BLaER1 (cell line): ENCODE measurements at regions not wholly inside any gene's neighbourhood (a gene's known extent, or its start where the extent isn't known, plus 50 kb on each side); places are given as distances from the start of the nearest gene placed in this dataset.

Source experiments
- H3K27ac ChIP-seq: shearing (Covaris generic); formaldehyde crosslinking; 2 replicates; pipeline ENCODE4 v1.8.1; 2022
- H3K27me3 ChIP-seq: shearing (Covaris generic); formaldehyde crosslinking; 2 replicates; pipeline ENCODE4 v1.8.1; 2022
- H3K36me3 ChIP-seq: shearing (Covaris generic); formaldehyde crosslinking; 2 replicates; pipeline ENCODE4 v1.8.1; 2022
- H3K4me1 ChIP-seq: shearing (Covaris generic); formaldehyde crosslinking; 2 replicates; pipeline ENCODE4 v1.8.1; 2022
- H3K4me2 ChIP-seq: shearing (Covaris generic); formaldehyde crosslinking; 2 replicates; pipeline ENCODE4 v1.8.1; 2022
- H3K4me3 ChIP-seq: shearing (Covaris generic); formaldehyde crosslinking; 2 replicates; pipeline ENCODE4 v1.8.1; 2022
- H3K9ac ChIP-seq: shearing (Covaris generic); formaldehyde crosslinking; 2 replicates; pipeline ENCODE4 v1.8.1; 2022
- H3K9me3 ChIP-seq: shearing (Covaris generic); formaldehyde crosslinking; 2 replicates; pipeline ENCODE4 v1.8.1; 2022
- H4K20me1 ChIP-seq: shearing (Covaris generic); formaldehyde crosslinking; 2 replicates; pipeline ENCODE4 v1.8.1; 2022
- Cebpa-rat ChIP-seq: shearing (Covaris generic); IDR thresholded peaks from 2 replicates; pipeline ENCODE4 v1.8.1; 2022

DNA sequence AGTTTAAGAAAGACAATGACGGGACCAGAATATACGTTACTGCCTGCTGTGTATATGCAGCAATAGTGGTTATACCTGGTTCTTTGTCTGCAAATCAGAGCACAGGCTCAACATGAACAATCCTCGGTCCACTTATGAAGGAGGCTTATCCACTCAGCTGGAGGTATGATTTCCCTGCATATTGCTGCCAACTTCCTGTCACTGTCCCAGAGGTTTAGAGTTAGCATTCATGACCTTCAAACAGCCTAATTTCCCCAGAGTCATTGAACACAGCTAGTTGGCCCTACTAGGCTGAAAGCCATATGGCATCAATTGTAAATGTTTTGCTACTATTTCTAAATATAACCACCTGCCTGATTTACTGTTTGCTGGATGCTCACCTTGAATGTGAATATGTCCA lies 224.9 kb upstream of the ZNF717 start:
- Histone ChIP-seq H3K9ac (no peak overlapping the region), H3K27me3 (no peaks in the 10 kb centered on the region), H3K9me3 (peaks cover 22% of the 10 kb centered on the region), H3K4me2 (no peak overlapping the region), H3K27ac (no peak overlapping the region), H3K36me3 (no peaks in the 10 kb centered on the region), H3K4me1 (no peaks in the 10 kb centered on the region), H4K20me1 (no peaks in the 10 kb centered on the region), H3K4me3 (no peak overlapping the region)
- no peak for TF ChIP-seq Cebpa-rat

DNA sequence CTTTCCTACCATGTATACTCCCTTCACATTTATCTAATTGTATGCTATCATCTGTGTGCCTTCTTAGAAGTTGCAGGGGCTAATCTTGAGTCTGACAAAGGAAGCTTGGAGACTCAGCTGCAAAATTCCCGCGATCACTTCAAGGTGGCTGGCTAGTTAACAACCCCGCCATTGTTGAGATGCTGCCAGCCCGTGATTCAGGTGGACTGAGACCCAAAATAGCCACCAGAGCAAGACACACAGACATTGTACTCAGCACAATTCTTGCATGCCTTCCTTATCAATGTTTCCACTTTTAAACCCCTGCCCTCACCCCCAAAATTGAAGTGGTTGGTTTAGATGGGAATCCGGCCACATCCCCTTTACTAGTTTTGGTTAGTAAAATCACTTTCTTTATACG lies 225.8 kb upstream of the ZNF717 start:
- Histone ChIP-seq H3K27me3 (no peaks in the 10 kb centered on the region), H3K36me3 (no peaks in the 10 kb centered on the region), H3K9ac (no peak overlapping the region), H3K9me3 (peaks cover 22% of the 10 kb centered on the region), H3K27ac (no peak overlapping the region), H4K20me1 (no peaks in the 10 kb centered on the region), H3K4me2 (no peak overlapping the region), H3K4me3 (no peak overlapping the region), H3K4me1 (no peaks in the 10 kb centered on the region)
- TF ChIP-seq Cebpa-rat = no peak

DNA sequence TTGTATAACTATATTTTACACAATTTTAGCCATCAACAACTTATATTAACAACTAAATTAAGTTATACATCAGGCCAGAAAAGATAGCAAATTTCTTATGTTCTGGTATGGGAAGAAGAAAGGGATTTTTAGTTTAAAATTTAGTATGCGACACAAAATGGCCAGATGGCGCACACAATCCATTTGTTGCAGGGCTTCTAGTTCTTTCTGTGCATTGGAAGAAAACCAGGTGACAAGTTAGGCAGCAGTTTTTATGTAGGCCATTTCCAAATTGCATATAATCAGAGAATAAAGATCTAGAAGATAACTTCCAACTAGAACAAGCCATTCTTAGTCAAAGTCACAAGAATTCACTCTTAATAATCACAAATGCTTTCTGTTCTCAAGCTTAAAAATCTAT lies 230.1 kb upstream of the ZNF717 start:
- no peak for TF ChIP-seq Cebpa-rat
- Histone ChIP-seq H3K4me2 (no peak overlapping the region), H3K9me3 (peaks cover 18% of the 10 kb centered on the region), H3K9ac (no peak overlapping the region), H3K4me1 (no peaks in the 10 kb centered on the region), H4K20me1 (no peaks in the 10 kb centered on the region), H3K27ac (no peak overlapping the region), H3K36me3 (no peaks in the 10 kb centered on the region), H3K27me3 (no peaks in the 10 kb centered on the region), H3K4me3 (no peak overlapping the region)

DNA sequence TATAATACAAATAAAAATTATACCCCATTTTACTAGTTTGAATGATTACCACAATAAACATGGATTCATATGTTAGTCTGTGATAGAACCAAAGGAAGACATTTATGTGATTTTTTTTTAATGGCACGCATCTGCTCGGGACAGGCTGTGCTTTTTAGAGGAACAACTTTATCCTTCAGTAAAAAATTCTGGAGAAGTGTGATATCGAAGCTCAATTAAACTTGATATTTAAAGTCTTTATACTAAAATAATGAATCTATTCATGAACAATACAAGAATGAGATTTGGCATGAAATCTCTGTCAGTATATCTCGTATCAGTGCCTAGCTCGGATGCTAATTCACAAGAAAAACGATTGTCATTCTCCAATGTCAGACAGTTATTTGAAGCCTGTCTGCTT lies 230.8 kb upstream of the ZNF717 start:
- Histone ChIP-seq H3K27ac (no peak overlapping the region), H3K4me3 (no peak overlapping the region), H3K9me3 (peaks cover 18% of the 10 kb centered on the region), H3K36me3 (no peaks in the 10 kb centered on the region), H3K4me1 (no peaks in the 10 kb centered on the region), H3K27me3 (no peaks in the 10 kb centered on the region), H4K20me1 (no peaks in the 10 kb centered on the region), H3K4me2 (no peak overlapping the region), H3K9ac (no peak overlapping the region)
- no peak for TF ChIP-seq Cebpa-rat

DNA sequence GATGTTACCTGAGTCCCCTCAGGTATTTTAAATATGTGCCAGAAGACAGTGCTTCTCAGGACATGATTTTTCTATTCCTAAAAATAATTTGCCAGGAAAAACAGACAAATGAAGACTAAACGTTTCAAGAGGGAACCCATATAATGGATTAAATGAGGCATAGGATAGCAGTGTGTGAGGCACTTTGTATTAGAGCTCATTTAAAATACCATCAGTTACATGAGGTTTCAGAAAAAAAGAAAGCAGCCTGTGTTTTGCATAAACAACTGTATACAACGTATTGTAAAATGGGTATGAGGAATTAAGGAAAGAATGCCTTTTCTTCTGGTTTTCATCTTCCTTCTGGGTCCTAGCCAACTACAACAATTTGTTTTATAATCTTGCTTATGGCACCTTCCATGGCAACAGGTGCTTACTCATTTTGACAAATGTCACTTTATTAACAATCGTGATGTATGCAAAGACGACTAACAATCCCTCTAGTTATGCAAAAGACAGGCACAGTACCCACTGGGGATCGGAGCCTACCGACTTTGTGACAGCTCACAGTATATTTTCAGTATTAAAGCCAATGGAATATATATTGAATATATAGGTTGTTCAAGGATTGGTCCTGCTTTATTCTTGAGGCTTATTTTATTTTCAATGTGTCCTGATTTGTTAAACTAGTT lies 231.6 kb upstream of the ZNF717 start:
- Histone ChIP-seq H3K27me3 (no peaks in the 10 kb centered on the region), H3K36me3 (no peaks in the 10 kb centered on the region), H4K20me1 (no peaks in the 10 kb centered on the region)

DNA sequence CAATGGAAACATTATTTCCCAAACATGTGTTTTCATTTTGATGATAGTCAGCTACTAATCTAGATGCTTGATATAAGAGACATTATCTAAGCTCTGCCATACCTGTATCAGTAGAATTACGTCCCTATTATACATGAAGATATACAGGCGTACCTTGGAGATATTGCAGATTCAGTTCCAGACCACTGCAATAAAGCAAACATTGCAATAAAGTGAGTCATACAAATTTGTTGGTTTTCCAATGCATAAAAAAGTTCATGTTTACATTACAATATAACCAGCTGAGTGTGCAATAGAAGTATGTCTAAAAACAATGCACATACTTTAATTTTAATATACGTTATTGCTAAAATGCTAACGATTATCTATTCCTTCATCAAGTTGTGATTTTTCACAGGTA lies 236.0 kb upstream of the ZNF717 start:
- Histone ChIP-seq H3K4me3 (no peak overlapping the region), H3K36me3 (no peaks in the 10 kb centered on the region), H3K9ac (no peak overlapping the region), H3K9me3 (peaks cover 16% of the 10 kb centered on the region), H3K4me2 (no peak overlapping the region), H3K27me3 (no peaks in the 10 kb centered on the region), H3K4me1 (0 out of 2 replicates have a peak, but pooled peaks cover 9% of the 10 kb centered on the region), H3K27ac (no peak overlapping the region), H4K20me1 (no peaks in the 10 kb centered on the region)
- TF ChIP-seq Cebpa-rat = no peak

More for the DNA sequence above, 231.6 kb upstream of the ZNF717 start:
- H3K4me2 ChIP-seq = no peak overlapping the region
- H3K27ac ChIP-seq = no peak overlapping the region
- TF ChIP-seq Cebpa-rat = no peak
- no peak overlapping the region for H3K9ac ChIP-seq
- H3K9me3 ChIP-seq = peaks cover 22% of the 10 kb centered on the region
- H3K4me3 ChIP-seq = no peak overlapping the region
- no peaks in the 10 kb centered on the region for H3K4me1 ChIP-seq

DNA sequence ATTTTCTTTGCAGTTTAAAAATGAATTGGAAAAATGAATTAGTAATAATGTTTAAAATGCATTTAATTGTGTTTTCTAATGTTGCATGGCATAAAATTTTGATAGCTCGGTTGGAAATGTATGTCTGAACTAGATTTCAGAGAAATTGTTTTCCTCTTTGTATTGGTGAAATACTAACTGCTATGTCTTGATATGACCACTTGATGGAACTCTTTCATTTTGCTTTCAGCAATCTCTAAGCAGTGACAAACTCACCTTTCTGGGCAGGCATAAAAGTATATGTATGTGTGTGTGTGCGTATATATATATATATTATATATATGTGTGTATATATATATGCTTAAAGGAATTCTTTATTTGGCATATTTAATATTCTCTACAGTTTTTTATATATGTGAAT lies 239.3 kb upstream of the ZNF717 start:
- TF ChIP-seq Cebpa-rat = no peak
- H3K27me3 ChIP-seq = no peaks in the 10 kb centered on the region
- no peak overlapping the region for H3K4me3 ChIP-seq
- H3K9me3 ChIP-seq = peaks cover 33% of the 10 kb centered on the region
- no peak overlapping the region for H3K27ac ChIP-seq
- H4K20me1 ChIP-seq = no peaks in the 10 kb centered on the region
- H3K4me1 ChIP-seq = 0 out of 2 replicates have a peak, but pooled peaks cover 9% of the 10 kb centered on the region
- no peak overlapping the region for H3K4me2 ChIP-seq
- H3K36me3 ChIP-seq = no peaks in the 10 kb centered on the region; the same call in 1 of the 2 replicates
- H3K9ac ChIP-seq = no peak overlapping the region

DNA sequence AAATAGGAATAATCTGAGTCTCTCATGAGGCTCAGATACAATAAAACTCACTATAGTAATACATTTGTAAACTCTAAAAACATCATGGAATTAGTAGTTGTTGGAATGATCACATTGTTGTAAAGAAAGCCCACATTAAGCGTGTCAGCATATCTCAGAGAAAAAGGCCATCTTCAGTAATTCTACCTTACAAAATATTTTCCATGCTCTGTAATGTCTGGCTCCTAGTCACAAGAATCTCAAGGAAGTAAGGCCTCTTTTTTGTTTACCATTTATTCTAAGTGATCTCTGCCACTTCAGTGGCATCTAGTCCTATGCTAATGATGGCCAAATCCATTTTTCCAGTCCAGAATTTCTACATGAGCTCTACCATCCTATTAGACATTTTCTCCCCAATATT lies 240.2 kb upstream of the ZNF717 start:
- H3K4me2 ChIP-seq = no peak overlapping the region
- no peak overlapping the region for H3K4me3 ChIP-seq
- no peaks in the 10 kb centered on the region for H3K27me3 ChIP-seq
- H3K9ac ChIP-seq = no peak overlapping the region
- no peaks in the 10 kb centered on the region; the same call in 1 of the 2 replicates for H3K36me3 ChIP-seq
- 0 out of 2 replicates have a peak, but pooled peaks cover 9% of the 10 kb centered on the region for H3K4me1 ChIP-seq
- TF ChIP-seq Cebpa-rat = no peak
- peaks cover 40% of the 10 kb centered on the region for H3K9me3 ChIP-seq
- H4K20me1 ChIP-seq = no peaks in the 10 kb centered on the region
- peak overlapping the region; percentile 51 for H3K27ac ChIP-seq

DNA sequence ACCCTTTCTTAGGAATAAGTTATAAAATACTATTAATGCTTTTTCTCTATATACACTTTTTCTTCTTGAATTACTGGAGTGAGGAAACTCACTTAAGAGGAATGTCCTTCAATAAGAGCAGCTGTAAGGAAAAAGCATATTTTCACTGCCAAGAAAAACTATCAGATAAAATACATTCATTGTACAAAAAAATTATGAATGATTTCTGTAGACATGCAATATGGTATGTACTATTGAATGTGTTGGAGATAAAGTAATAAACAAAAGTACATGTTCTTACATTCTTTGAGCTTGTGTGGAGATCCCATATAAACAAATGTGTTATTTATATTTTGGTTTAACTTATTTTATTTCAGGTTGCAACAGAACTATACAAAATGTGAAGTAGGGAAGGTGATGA lies 241.0 kb upstream of the ZNF717 start:
- Histone ChIP-seq H3K4me3 (no peak overlapping the region), H3K36me3 (no peaks in the 10 kb centered on the region; the same call in 1 of the 2 replicates), H3K4me1 (0 out of 2 replicates have a peak, but pooled peaks cover 9% of the 10 kb centered on the region), H3K9me3 (peaks cover 46% of the 10 kb centered on the region), H3K27ac (0 out of 2 replicates have a peak overlapping the region, but pooled peaks have one; percentile 51), H3K4me2 (no peak overlapping the region), H3K9ac (no peak overlapping the region), H3K27me3 (no peaks in the 10 kb centered on the region), H4K20me1 (no peaks in the 10 kb centered on the region)
- no peak for TF ChIP-seq Cebpa-rat

DNA sequence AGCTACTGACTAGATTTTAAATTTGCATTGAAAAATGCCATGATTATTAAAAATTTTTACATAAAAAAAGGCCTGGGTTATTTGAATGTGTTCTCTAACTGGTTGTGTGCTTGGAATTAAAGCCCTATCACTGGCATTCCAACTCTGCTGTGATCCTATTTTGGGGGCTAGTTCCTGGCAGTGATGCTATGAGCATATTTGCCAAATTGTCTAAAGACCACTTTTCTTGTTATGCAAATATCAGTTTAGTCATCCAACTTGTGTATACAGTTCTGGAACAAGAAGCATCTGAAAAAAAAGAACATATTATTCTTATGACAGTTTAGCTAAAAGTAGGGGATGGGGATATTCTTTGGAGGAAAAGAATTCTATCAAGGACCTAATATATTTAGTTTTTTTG lies 243.4 kb upstream of the ZNF717 start:
- H3K9ac ChIP-seq = no peak overlapping the region
- H3K36me3 ChIP-seq = no peaks in the 10 kb centered on the region; the same call in 1 of the 2 replicates
- TF ChIP-seq Cebpa-rat = no peak
- H4K20me1 ChIP-seq = no peaks in the 10 kb centered on the region
- no peak overlapping the region for H3K4me3 ChIP-seq
- 0 out of 2 replicates have a peak, but pooled peaks cover 9% of the 10 kb centered on the region for H3K4me1 ChIP-seq
- no peaks in the 10 kb centered on the region for H3K27me3 ChIP-seq
- no peak overlapping the region for H3K4me2 ChIP-seq
- no peak overlapping the region for H3K27ac ChIP-seq
- H3K9me3 ChIP-seq = peaks cover 42% of the 10 kb centered on the region
